Eye (tissue), 1 donor: ENCODE measurements at regions not wholly inside any gene's neighbourhood (a gene's known extent, or its start where the extent isn't known, plus 50 kb on each side); places are given as distances from the start of the nearest gene placed in this dataset.
"Not testable (repeated sequence)": the region's sequence is repeated elsewhere in the genome, so short reads cannot be mapped to it uniquely, and the experiment has no call there.

Experiments used
- DNase-seq: peaks from one replicate; pipeline ENCODE4 v3.0.0-alpha.2; 2015

GRCh38 chr5:96319981-96320739 lies 112.9 kb downstream of the PCSK1 start:
- DNase-seq: not testable (repeated sequence)

DNA sequence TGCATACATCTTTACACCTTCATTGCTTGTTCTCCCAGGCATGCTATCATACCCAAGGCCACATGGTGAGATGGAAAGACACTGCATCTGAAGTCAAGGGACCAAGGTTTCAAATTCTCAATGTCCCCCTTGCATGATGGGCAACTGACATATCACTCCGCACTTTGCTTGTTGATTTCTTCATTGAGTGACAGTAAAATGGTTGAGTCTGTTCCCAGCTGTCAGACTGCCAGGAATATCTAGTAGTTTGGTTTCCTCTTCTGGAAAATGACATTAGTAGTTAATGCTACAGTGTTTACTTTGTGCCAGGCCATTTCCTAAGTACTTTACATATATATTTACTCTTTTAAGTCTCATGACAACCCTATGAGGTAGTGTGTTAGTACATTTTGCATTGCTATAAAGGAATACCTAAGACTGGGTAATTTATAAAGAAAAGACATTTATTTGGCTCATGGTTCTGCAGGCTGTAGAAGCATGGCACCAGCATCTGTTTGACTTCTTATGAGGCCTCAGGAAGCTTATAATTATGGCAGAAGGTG lies 114.4 kb downstream of the PCSK1 start:
- no peak for DNase-seq

- DNase-seq: no peak
Measured at GRCh38 chr5:96317945-96318344, 115.1 kb downstream of the PCSK1 start.

GRCh38 chr5:96316487-96316886 lies 116.6 kb downstream of the PCSK1 start:
- DNase-seq: no peak

DNA sequence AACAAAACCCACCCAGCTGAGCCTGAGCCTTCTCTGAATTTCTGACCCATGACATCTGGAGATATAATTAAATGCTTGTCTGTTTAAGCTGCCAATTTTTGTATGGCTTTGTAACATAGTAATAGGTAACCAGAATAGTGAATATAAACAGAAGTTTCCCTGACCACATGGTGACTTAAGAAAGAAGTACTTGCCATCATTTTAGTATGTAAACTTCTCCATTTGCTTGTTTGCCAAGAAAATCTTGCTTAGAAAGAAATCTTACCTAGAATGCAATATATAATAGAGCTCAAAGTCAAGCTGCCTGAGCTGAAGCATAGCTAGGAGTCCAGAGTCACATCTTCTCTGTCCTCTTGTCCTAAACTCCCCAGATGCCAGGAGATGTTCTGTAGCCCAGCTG lies 117.0 kb downstream of the PCSK1 start:
- no peak for DNase-seq

- no peak for DNase-seq
Measured at GRCh38 chr5:96315431-96315830, 117.6 kb downstream of the PCSK1 start.

- no peak for DNase-seq
Measured at GRCh38 chr5:96312383-96312782, 120.7 kb downstream of the PCSK1 start.

GRCh38 chr5:96307047-96307446 lies 126.0 kb downstream of the PCSK1 start:
- not testable (repeated sequence) for DNase-seq

GRCh38 chr5:96302174-96302738 lies 130.8 kb downstream of the PCSK1 start:
- DNase-seq: no peak

DNA sequence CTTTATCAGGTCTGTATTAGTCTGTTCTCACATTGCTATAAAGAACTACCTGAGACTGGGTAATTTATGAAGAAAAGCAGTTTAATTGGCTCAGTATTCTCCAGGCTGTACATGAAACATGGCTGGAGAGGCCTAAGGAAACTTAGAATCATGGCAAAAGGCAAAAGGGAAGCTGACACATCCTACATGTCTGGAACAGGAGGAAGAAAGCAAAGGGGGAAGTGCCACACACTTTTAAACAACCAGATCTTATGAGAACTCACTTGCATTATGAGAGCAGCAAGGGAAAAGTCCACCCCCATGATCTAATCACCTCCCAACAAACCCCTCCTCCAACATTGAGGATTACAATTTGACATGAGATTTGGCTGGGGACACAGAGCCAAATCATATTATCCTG lies 132.1 kb downstream of the PCSK1 start:
- DNase-seq: no peak

DNA sequence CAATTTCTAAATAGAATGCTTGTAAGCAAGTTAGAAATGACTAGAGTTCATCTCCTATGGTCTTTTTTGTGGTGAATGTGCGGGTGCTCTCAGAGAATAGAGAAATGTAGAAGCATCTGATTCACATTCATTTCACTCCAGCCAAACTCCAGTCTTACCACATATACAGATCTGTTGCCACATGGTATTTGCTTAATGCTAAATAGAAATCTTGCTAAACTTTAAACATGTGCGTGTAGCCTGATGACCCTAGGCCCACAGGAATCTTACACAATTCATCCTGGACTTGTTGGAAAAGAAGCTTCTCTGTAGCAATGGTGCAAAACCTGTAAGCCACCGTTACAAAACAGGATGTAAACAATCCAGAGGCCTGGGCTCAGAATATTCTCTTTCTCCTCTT lies 135.2 kb downstream of the PCSK1 start:
- no peak for DNase-seq

- DNase-seq: peak; percentile 23
Measured at GRCh38 chr5:96297290-96297689, 135.8 kb downstream of the PCSK1 start.

- DNase-seq: no peak
Measured at GRCh38 chr5:96294884-96295202, 138.2 kb downstream of the PCSK1 start.

GRCh38 chr5:96293966-96294883 lies 138.8 kb downstream of the PCSK1 start:
- no peak for DNase-seq

GRCh38 chr5:96292582-96293247 lies 140.3 kb downstream of the PCSK1 start:
- no peak for DNase-seq

DNA sequence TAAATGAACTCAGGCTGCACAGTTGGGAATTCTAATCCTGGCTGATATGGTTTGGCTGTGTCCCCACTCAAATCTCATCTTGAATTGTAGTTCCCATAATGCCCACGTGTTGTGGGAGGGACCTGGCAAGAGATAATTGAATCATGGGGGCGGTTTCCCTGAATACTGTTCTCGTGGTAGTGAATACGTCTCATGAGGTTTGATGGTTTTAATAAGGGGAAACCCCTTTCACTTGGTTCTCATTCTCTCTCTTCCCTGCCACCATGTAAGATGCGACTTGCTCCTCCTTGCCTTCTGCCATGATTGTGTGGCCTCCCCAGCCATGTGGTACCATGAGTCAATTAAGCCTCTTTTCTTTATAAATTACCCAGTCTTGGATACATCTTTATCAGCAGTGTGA lies 143.8 kb downstream of the PCSK1 start:
- DNase-seq: not testable (repeated sequence)

DNA sequence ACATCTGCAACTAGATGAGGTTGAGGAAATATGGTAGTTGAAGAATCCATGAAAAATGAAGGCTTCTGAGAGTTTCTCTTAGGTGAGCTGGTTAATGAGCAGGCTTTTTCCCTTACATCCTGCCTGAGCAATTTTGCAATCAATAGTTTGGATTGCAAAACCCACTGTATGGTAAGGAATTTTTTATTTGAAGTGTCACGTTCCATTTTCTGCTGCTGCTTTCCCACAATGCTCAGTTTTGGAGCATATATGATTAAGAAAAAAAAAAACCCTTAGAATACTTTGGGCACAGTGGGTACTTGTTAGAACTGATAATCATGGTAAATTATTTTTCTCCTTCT lies 144.2 kb downstream of the PCSK1 start:
- DNase-seq: no peak

GRCh38 chr5:96288166-96288844 lies 144.7 kb downstream of the PCSK1 start:
- no peak for DNase-seq

DNA sequence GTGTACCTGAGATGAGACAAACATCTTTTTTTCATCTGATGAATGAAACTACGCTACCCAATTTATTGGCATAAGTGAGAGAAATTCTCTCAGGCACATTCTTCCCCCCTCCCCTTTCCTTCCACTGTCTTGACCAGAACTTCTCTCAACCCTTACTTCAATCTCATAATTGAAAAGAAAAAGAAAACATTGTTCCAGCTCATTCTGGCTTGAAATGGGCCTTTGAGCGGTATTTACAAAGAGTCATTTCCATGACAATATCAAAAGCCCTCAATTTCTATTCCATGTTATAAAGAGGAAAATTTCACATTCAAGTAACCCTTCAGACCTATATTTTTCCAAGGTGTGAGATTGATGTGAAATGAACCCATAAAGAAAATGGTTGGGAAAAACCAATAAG lies 145.9 kb downstream of the PCSK1 start:
- peak; percentile 63 for DNase-seq

DNA sequence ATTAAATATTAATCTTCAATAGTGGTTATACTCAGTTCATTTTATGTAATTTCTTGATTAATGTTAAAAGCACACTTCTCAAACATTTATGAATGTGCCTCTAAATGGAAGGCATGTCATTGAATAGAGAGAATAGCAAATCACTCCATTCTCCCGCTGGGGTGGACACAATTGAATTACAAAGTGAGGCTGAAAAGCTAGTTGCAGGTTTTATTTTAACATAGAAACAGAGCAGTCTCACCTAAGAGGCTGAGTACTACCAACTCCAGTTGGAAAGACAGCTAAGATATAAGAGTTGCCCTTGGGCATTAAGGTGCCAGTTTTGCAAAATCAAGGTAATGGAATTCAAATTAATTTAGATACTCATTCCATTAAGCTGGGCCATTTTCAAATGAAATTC lies 147.2 kb downstream of the PCSK1 start:
- DNase-seq: no peak

- DNase-seq: no peak
Measured at GRCh38 chr5:96284727-96285389, 148.2 kb downstream of the PCSK1 start.

GRCh38 chr5:96283589-96283988 lies 149.5 kb downstream of the PCSK1 start:
- no peak for DNase-seq
